ENCODE measurements at regions not wholly inside any gene's neighbourhood (a gene's known extent, or its start where the extent isn't known, plus 50 kb on each side); places are given as distances from the start of the nearest gene placed in this dataset.

- no TSS peak for BruUV-seq (replicated peaks)
- ATAC-seq (ENCODE audit: low read depth): no peak
- no peak overlapping the region for H3K4me3 ChIP-seq (ENCODE audit: insufficient read depth, low read depth, low read length)
- no peak overlapping the region for H3K56ac ChIP-seq (ENCODE audit: extremely low read depth, insufficient read depth, low read length)
- H3K79me1 ChIP-seq (ENCODE audit: low read depth in 1 of 2, low read length in 2 of 2): no peaks in the 10 kb centered on the region
- ChIA-PET CTCF (no interaction called here), POLR2A (ENCODE audit: unreplicated experiment) (no interaction called here)
- no peak overlapping the region for H2BK5ac ChIP-seq (ENCODE audit: low read depth, low read length, poor library complexity, severe bottlenecking)
- H2AFZ ChIP-seq (replicated peaks; ENCODE audit: low read length, poor library complexity): no peak overlapping the region
- H3K9me1 ChIP-seq (ENCODE audit: insufficient read depth, low read length): no peaks in the 10 kb centered on the region
- in situ Hi-C loops (cut with MboI; ENCODE audit: low sequenced_read_pairs) (no loop called here), intact Hi-C loops (cut with micrococcal nuclease) (no loop called here), dilution Hi-C loops (cut with HindIII; ENCODE audit: low sequenced_read_pairs, unreplicated experiment) (no loop called here)
- no peaks in the 10 kb centered on the region for H3K27me3 ChIP-seq (ENCODE audit: control insufficient read depth, insufficient read depth, low read length)
- no peaks in the 10 kb centered on the region for H3K4me1 ChIP-seq (ENCODE audit: control insufficient read depth, insufficient read depth, low read length)
- H3K27ac ChIP-seq (ENCODE audit: insufficient read depth, low read length): no peak overlapping the region
- H2BK20ac ChIP-seq (ENCODE audit: low read depth, low read length): no peak overlapping the region
- no peak overlapping the region for H3K14ac ChIP-seq (replicated peaks; ENCODE audit: low read depth, low read length)
- H3K4me2 ChIP-seq (ENCODE audit: low read depth, low read length): no peak overlapping the region
- H3K9ac ChIP-seq (ENCODE audit: low read depth, low read length): no peak overlapping the region
- H2BK120ac ChIP-seq (ENCODE audit: low read depth, low read length): no peak overlapping the region
- no peak overlapping the region for H3K18ac ChIP-seq (ENCODE audit: low read depth, low read length)
- H4K91ac ChIP-seq (ENCODE audit: insufficient read depth, low read depth, low read length): no peak overlapping the region
- H4K20me1 ChIP-seq (ENCODE audit: insufficient read depth, low read length): no peaks in the 10 kb centered on the region
- H2AK5ac ChIP-seq (ENCODE audit: low read depth, low read length): no peak overlapping the region
- no peak for DNase-seq
- no peak overlapping the region for H2BK15ac ChIP-seq (ENCODE audit: low read depth, low read length)
- H3K9me3 ChIP-seq (ENCODE audit: control insufficient read depth, insufficient read depth, low read length): no peaks in the 10 kb centered on the region
- no peak overlapping the region for H4K5ac ChIP-seq (ENCODE audit: low read depth, low read length)
- H4K8ac ChIP-seq (ENCODE audit: low read depth in 2 of 2, low read length in 2 of 2): no peak overlapping the region
- TF ChIP-seq USF2 (IDR thresholded peaks at IDR 0.05; ENCODE audit: low read depth, low read length): no peak
- H2AK9ac ChIP-seq (replicated peaks; ENCODE audit: low read depth, low read length, poor library complexity): no peak overlapping the region
- H3K23ac ChIP-seq (ENCODE audit: low read depth, low read length): no peak overlapping the region
- H3K36me3 ChIP-seq (ENCODE audit: control insufficient read depth, insufficient read depth, low read length): no peaks in the 10 kb centered on the region
- H3K4ac ChIP-seq (ENCODE audit: low read depth, low read length): no peak overlapping the region
These were observed 1249.6 kb downstream of the XPNPEP1 start for GRCh38 chr10:108673741-108674140.

All from IMR-90 (cell line).